ENCODE measurements at regions not wholly inside any gene's neighbourhood (a gene's known extent, or its start where the extent isn't known, plus 50 kb on each side); places are given as distances from the start of the nearest gene placed in this dataset.

GRCh38 chr7:42993038-42993437, 60.9 kb downstream of the MRPL32 start:
- H3K36me3 Mint-ChIP-seq (ENCODE audit: low read depth), result no peaks in the 10 kb centered on the region
- H3K9me3 Mint-ChIP-seq, result no peaks in the 10 kb centered on the region
- DNase-seq (ENCODE audit: low spot score) (peak; percentile 74), ATAC-seq (peak; percentile 98)
- Histone ChIP-seq H3K27me3 (ENCODE audit: insufficient read depth) (no peaks in the 10 kb centered on the region), H3K27ac (ENCODE audit: low read depth) (no peak overlapping the region), H3K9me2 (ENCODE audit: insufficient read depth) (no peaks in the 10 kb centered on the region), H4K20me1 (replicated peaks; ENCODE audit: insufficient read depth) (no peaks in the 10 kb centered on the region), H3K36me3 (ENCODE audit: insufficient read depth) (no peaks in the 10 kb centered on the region), H2AFZ (0 out of 2 replicates have a peak overlapping the region, but pooled peaks have one; percentile 1), H3K4me3 (no peak overlapping the region), H3K4me2 (no peak overlapping the region), H3K4me1 (ENCODE audit: insufficient read depth) (peaks cover 6% of the 10 kb centered on the region; the same call in 1 of the 2 replicates), H3F3A (replicated peaks; ENCODE audit: low read depth) (no peaks in the 10 kb centered on the region), H3K79me2 (replicated peaks; ENCODE audit: insufficient read depth) (no peaks in the 10 kb centered on the region)
- no peak overlapping the region for H3K27ac Mint-ChIP-seq
- no peak overlapping the region for H3K4me3 Mint-ChIP-seq
- peaks cover 2% of the 10 kb centered on the region for H3K27me3 Mint-ChIP-seq (ENCODE audit: insufficient read depth, low read depth, poor library complexity)
- TF ChIP-seq, protein P1, sequence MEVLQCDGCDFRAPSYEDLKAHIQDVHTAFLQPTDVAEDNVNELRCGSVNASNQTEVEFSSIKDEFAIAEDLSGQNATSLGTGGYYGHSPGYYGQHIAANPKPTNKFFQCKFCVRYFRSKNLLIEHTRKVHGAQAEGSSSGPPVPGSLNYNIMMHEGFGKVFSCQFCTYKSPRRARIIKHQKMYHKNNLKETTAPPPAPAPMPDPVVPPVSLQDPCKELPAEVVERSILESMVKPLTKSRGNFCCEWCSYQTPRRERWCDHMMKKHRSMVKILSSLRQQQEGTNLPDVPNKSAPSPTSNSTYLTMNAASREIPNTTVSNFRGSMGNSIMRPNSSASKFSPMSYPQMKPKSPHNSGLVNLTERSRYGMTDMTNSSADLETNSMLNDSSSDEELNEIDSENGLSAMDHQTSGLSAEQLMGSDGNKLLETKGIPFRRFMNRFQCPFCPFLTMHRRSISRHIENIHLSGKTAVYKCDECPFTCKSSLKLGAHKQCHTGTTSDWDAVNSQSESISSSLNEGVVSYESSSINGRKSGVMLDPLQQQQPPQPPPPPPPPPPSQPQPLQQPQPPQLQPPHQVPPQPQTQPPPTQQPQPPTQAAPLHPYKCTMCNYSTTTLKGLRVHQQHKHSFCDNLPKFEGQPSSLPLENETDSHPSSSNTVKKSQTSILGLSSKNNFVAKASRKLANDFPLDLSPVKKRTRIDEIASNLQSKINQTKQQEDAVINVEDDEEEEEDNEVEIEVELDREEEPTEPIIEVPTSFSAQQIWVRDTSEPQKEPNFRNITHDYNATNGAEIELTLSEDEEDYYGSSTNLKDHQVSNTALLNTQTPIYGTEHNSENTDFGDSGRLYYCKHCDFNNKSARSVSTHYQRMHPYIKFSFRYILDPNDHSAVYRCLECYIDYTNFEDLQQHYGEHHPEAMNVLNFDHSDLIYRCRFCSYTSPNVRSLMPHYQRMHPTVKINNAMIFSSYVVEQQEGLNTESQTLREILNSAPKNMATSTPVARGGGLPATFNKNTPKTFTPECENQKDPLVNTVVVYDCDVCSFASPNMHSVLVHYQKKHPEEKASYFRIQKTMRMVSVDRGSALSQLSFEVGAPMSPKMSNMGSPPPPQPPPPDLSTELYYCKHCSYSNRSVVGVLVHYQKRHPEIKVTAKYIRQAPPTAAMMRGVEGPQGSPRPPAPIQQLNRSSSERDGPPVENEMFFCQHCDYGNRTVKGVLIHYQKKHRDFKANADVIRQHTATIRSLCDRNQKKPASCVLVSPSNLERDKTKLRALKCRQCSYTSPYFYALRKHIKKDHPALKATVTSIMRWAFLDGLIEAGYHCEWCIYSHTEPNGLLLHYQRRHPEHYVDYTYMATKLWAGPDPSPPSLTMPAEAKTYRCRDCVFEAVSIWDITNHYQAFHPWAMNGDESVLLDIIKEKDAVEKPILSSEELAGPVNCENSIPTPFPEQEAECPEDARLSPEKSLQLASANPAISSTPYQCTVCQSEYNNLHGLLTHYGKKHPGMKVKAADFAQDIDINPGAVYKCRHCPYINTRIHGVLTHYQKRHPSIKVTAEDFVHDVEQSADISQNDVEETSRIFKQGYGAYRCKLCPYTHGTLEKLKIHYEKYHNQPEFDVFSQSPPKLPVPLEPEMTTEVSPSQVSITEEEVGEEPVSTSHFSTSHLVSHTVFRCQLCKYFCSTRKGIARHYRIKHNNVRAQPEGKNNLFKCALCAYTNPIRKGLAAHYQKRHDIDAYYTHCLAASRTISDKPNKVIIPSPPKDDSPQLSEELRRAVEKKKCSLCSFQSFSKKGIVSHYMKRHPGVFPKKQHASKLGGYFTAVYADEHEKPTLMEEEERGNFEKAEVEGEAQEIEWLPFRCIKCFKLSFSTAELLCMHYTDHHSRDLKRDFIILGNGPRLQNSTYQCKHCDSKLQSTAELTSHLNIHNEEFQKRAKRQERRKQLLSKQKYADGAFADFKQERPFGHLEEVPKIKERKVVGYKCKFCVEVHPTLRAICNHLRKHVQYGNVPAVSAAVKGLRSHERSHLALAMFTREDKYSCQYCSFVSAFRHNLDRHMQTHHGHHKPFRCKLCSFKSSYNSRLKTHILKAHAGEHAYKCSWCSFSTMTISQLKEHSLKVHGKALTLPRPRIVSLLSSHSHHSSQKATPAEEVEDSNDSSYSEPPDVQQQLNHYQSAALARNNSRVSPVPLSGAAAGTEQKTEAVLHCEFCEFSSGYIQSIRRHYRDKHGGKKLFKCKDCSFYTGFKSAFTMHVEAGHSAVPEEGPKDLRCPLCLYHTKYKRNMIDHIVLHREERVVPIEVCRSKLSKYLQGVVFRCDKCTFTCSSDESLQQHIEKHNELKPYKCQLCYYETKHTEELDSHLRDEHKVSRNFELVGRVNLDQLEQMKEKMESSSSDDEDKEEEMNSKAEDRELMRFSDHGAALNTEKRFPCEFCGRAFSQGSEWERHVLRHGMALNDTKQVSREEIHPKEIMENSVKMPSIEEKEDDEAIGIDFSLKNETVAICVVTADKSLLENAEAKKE (CRISPR knock-in tag; IDR thresholded peaks at IDR 0.05), result 0 out of 2 replicates have a peak, but pooled peaks have one; percentile 23
- TF ChIP-seq, protein P2, sequence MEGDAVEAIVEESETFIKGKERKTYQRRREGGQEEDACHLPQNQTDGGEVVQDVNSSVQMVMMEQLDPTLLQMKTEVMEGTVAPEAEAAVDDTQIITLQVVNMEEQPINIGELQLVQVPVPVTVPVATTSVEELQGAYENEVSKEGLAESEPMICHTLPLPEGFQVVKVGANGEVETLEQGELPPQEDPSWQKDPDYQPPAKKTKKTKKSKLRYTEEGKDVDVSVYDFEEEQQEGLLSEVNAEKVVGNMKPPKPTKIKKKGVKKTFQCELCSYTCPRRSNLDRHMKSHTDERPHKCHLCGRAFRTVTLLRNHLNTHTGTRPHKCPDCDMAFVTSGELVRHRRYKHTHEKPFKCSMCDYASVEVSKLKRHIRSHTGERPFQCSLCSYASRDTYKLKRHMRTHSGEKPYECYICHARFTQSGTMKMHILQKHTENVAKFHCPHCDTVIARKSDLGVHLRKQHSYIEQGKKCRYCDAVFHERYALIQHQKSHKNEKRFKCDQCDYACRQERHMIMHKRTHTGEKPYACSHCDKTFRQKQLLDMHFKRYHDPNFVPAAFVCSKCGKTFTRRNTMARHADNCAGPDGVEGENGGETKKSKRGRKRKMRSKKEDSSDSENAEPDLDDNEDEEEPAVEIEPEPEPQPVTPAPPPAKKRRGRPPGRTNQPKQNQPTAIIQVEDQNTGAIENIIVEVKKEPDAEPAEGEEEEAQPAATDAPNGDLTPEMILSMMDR (conservative IDR thresholded peaks at IDR 0.05; ENCODE audit: low read depth in 2 of 2), result peak; percentile 32 to 35; a peak in 3 of 4 replicates
- no peak for TF ChIP-seq JUNB (IDR thresholded peaks at IDR 0.05; ENCODE audit: unreplicated experiment)
- peaks cover 24% of the 10 kb centered on the region for H3K4me1 Mint-ChIP-seq

DNA sequence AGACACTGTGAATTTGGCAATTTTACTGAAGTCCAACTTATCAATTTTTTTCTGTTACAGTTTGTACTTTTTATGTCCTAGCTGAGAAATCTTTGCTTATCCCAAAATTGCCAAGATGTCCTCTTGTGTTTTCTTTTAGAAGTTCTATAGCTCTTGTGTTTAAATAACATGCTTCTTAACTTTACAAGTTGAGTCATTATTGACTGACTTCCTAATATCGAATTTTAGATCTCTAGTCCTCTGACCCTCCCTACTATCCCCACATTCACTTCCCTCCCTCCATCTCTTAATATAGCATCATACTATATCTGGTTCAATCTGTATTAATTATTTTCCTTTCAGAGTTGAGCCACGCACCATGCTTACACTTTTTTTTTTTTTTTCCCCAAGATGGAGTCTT, 61.9 kb downstream of the MRPL32 start:
- Histone ChIP-seq H3K9me2 (ENCODE audit: insufficient read depth) (no peaks in the 10 kb centered on the region; the same call in 1 of the 2 replicates), H3K36me3 (ENCODE audit: insufficient read depth) (no peaks in the 10 kb centered on the region), H3F3A (replicated peaks; ENCODE audit: low read depth) (no peaks in the 10 kb centered on the region), H3K79me2 (replicated peaks; ENCODE audit: insufficient read depth) (no peaks in the 10 kb centered on the region), H2AFZ (0 out of 2 replicates have a peak overlapping the region, but pooled peaks have one; percentile 15), H3K4me3 (no peak overlapping the region), H4K20me1 (replicated peaks; ENCODE audit: insufficient read depth) (no peaks in the 10 kb centered on the region), H3K27ac (ENCODE audit: low read depth) (no peak overlapping the region), H3K4me2 (no peak overlapping the region), H3K4me1 (ENCODE audit: insufficient read depth) (peaks cover 6% of the 10 kb centered on the region; the same call in 1 of the 2 replicates), H3K27me3 (ENCODE audit: insufficient read depth) (no peaks in the 10 kb centered on the region)
- Mint-ChIP-seq H3K4me3 (no peak overlapping the region), H3K27me3 (ENCODE audit: insufficient read depth, low read depth, poor library complexity) (peaks cover 2% of the 10 kb centered on the region), H3K27ac (no peak overlapping the region), H3K9me3 (no peaks in the 10 kb centered on the region), H3K36me3 (ENCODE audit: low read depth) (no peaks in the 10 kb centered on the region), H3K4me1 (peaks cover 24% of the 10 kb centered on the region)
- ATAC-seq, result no peak
- DNase-seq (ENCODE audit: low spot score), result no peak
- TF ChIP-seq, protein P3, sequence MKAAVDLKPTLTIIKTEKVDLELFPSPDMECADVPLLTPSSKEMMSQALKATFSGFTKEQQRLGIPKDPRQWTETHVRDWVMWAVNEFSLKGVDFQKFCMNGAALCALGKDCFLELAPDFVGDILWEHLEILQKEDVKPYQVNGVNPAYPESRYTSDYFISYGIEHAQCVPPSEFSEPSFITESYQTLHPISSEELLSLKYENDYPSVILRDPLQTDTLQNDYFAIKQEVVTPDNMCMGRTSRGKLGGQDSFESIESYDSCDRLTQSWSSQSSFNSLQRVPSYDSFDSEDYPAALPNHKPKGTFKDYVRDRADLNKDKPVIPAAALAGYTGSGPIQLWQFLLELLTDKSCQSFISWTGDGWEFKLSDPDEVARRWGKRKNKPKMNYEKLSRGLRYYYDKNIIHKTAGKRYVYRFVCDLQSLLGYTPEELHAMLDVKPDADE (IDR thresholded peaks at IDR 0.05), result no peak
- TF ChIP-seq POLR2AphosphoS5 (IDR thresholded peaks at IDR 0.05; ENCODE audit: low read depth) (no peak), CREB1 (CRISPR knock-in tag; IDR thresholded peaks at IDR 0.05; ENCODE audit: low read depth) (no peak), EZH2phosphoT487 (IDR thresholded peaks at IDR 0.05; ENCODE audit: unreplicated experiment) (no peak), STAT1 (IDR thresholded peaks at IDR 0.05; ENCODE audit: unreplicated experiment) (no peak), ZNF114 (CRISPR knock-in tag; IDR thresholded peaks at IDR 0.05) (no peak), JUNB (IDR thresholded peaks at IDR 0.05; ENCODE audit: unreplicated experiment) (no peak)
